ENCODE measurements at regions not wholly inside any gene's neighbourhood (a gene's known extent, or its start where the extent isn't known, plus 50 kb on each side); places are given as distances from the start of the nearest gene placed in this dataset.

- TF ChIP-seq, protein P1, sequence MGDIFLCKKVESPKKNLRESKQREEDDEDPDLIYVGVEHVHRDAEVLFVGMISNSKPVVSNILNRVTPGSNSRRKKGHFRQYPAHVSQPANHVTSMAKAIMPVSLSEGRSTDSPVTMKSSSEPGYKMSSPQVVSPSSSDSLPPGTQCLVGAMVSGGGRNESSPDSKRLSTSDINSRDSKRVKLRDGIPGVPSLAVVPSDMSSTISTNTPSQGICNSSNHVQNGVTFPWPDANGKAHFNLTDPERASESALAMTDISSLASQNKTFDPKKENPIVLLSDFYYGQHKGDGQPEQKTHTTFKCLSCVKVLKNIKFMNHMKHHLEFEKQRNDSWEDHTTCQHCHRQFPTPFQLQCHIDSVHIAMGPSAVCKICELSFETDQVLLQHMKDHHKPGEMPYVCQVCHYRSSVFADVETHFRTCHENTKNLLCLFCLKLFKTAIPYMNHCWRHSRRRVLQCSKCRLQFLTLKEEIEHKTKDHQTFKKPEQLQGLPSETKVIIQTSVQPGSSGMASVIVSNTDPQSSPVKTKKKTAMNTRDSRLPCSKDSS (IDR thresholded peaks at IDR 0.05; ENCODE audit: low read depth, partially characterized antibody): no peak
- TF ChIP-seq U2AF2 (optimal IDR thresholded peaks at IDR 0.05; ENCODE audit: low read depth, low read length) (no peak), PTRF (tag; IDR thresholded peaks at IDR 0.05) (peak; percentile 94), PHF21A (IDR thresholded peaks at IDR 0.05; ENCODE audit: borderline replicate concordance, low read depth) (no peak), ZNF766 (CRISPR knock-in tag; conservative IDR thresholded peaks at IDR 0.05) (peak; percentile 99), ZNF232 (CRISPR knock-in tag; IDR thresholded peaks at IDR 0.05) (no peak), PCBP1 (IDR thresholded peaks at IDR 0.05; ENCODE audit: low read depth, low read length, poor library complexity, severe bottlenecking) (no peak), ATF3 (IDR thresholded peaks at IDR 0.05) (no peak), ATF3 (CRISPR knock-in tag; conservative IDR thresholded peaks at IDR 0.05) (no peak), RHOXF2B (CRISPR knock-in tag; conservative IDR thresholded peaks at IDR 0.05) (0 out of 2 replicates have a peak, but pooled peaks have one; percentile 60)
- TF ChIP-seq, protein P2, sequence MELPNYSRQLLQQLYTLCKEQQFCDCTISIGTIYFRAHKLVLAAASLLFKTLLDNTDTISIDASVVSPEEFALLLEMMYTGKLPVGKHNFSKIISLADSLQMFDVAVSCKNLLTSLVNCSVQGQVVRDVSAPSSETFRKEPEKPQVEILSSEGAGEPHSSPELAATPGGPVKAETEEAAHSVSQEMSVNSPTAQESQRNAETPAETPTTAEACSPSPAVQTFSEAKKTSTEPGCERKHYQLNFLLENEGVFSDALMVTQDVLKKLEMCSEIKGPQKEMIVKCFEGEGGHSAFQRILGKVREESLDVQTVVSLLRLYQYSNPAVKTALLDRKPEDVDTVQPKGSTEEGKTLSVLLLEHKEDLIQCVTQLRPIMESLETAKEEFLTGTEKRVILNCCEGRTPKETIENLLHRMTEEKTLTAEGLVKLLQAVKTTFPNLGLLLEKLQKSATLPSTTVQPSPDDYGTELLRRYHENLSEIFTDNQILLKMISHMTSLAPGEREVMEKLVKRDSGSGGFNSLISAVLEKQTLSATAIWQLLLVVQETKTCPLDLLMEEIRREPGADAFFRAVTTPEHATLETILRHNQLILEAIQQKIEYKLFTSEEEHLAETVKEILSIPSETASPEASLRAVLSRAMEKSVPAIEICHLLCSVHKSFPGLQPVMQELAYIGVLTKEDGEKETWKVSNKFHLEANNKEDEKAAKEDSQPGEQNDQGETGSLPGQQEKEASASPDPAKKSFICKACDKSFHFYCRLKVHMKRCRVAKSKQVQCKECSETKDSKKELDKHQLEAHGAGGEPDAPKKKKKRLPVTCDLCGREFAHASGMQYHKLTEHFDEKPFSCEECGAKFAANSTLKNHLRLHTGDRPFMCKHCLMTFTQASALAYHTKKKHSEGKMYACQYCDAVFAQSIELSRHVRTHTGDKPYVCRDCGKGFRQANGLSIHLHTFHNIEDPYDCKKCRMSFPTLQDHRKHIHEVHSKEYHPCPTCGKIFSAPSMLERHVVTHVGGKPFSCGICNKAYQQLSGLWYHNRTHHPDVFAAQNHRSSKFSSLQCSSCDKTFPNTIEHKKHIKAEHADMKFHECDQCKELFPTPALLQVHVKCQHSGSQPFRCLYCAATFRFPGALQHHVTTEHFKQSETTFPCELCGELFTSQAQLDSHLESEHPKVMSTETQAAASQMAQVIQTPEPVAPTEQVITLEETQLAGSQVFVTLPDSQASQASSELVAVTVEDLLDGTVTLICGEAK (IDR thresholded peaks at IDR 0.05): no peak
- TF ChIP-seq, protein P2 (CRISPR knock-in tag; IDR thresholded peaks at IDR 0.05): no peak
Observed at GRCh38 chr20:40948465-40949267, 80.0 kb upstream of the TOP1 start (continued).

Measured in K562 (cell line).